NCI-H1092 (cell line): ENCODE measurements at regions not wholly inside any gene's neighbourhood (a gene's known extent, or its start where the extent isn't known, plus 50 kb on each side); places are given as distances from the start of the nearest gene placed in this dataset.
"Not testable (repeated sequence)": the region's sequence is repeated elsewhere in the genome, so short reads cannot be mapped to it uniquely, and the experiment has no call there.

Experiments
- DNase-seq: peaks from one replicate; lab custom pipeline; 2025; lab: John Stamatoyannopoulos, UW

DNA sequence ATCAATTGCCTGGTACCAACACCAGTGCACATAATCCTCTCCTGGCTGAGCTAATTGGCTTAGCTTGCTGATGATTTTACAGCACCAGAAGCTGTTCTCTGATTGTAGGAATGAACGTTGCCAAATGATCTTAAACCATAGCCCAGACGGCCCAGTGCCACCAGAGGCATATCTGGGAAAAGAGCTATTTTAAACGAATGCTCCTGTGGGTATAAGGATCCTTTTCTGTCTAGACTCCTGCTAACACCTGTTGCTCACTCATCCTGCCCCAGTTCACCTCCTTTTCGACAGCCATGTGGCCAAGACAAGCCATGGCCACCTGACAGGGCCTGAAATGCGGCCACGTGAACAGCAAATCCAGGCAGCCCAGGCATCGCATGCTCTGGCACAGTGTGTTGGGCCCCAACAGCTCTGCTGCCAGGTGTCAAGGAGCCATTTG, 289.9 kb upstream of the SLC30A5 start:
- DNase-seq = no peak

DNA sequence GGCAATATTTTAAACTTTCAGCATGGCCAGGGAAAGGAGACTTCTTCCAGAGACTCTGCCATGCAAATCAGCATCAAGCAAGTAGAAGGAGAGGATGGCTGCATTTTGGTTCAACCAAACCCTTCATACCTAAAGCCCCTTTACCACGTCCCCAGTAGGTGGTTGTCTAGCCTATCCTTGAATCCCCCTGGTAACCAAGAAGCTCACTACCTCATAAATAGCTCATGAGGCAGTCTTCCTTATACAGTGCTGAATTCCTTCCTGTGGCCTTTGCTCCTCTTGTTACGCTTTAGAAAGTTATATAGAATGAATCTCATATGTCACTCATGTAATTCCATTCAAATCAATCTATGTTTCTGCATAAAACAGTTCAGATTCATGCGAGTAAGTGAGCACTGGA, 289.5 kb upstream of the SLC30A5 start:
- DNase-seq = no peak

DNA sequence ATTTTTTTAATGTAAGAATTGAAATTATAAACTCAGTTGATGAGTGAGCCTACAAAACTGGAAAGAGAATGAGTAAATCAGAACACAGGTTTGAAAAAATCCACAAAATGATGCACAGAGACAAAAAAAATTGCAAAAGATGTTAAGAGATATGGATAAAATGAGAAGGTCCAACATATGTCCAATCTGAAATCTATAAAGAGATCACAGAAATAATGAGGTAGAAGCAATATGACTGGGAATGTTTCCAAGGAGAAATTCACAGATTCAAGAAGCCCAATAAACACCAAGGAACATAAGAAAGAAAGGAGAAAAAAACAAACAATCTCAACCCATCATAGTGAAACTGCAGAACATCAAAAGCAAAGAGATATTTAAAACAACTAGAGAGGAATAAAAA, 288.4 kb upstream of the SLC30A5 start:
- DNase-seq = no peak

DNA sequence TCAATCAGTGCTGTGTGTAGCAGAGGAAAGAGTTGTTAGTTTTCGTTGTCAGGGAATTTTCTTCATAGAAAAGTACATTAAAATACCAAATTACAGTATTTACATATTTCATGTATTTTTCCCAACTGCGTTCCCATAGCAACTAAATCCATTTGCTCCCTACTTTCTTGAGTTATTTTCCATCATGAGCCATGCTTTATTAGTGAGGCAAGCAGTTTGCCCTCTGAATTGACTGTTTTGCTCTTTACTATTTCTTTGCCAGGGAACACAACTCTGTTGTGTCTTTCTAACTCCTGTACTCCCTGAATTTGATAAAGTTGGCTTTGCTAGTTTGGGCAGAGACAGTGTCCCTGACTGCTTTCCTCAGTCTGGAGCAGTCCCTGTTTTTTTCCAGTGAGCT, 276.2 kb upstream of the SLC30A5 start:
- no peak for DNase-seq

DNA sequence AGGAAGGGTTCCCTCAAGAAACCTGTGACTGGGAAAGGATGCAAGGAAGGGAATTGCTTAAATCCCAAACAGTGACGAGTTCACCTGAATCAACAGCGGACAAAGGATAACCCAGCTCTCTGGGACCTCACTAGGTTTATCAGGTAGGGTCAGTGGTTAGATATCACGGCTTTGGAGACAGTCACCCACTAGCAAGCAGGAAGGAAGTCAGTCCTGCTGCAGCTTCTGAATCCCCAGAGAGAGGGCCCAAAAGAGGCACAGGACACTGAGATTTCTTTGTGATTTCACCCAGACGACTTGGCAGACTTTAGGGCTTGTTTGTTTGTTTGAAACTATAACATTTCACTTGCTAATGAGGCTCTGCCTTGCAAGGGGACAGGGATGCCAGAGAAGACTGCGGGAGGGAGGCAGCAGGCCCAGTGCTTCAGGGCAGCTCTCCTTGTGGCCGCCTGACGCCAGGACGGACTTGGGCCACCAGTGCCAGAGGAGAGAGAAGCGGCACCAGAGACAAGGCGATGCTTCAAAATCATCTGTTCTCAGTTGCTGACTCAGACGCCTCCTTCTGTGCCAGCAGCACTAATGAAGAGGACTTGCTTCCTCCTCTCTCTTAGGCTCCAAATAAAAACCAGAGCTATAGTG, 275.6 kb upstream of the SLC30A5 start:
- DNase-seq = no peak

DNA sequence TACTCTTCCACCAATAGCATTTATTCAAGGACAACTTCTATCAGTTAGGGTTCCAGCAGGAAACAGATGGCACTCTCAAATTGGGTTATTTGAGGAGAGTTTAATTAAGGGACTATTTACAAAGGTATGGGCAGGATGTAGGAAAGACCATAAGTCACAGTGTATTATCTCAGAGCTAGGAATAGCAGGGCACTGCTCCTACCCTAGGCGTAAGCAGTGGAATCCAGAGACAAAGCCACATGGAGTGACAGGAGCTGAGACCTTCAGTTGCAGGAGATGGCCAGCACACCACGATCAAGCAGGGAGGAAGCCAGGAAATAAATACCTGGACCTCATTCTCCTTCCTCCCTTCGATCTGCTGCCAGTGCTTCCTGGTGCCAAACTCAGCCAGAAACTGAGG, 274.9 kb upstream of the SLC30A5 start:
- DNase-seq = no peak

DNA sequence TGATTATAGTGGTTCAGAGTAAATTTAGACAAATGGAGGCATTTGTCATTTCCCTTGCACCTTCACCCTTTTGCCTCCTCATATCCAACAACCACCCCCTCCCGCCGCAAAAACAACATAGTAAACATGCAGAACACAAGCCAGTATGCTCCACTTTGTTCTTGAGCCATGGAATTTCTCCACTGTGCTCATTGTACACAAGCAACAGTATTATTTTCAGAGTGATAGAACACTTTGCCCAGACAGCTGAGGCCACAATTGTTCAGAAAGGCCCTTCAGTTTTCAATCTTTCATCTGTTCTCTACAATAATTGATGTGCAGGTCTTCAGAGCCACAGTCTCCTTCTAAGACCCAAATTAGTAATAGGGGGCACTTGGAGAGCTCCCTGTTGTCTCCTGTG, 272.8 kb upstream of the SLC30A5 start:
- DNase-seq = no peak

DNA sequence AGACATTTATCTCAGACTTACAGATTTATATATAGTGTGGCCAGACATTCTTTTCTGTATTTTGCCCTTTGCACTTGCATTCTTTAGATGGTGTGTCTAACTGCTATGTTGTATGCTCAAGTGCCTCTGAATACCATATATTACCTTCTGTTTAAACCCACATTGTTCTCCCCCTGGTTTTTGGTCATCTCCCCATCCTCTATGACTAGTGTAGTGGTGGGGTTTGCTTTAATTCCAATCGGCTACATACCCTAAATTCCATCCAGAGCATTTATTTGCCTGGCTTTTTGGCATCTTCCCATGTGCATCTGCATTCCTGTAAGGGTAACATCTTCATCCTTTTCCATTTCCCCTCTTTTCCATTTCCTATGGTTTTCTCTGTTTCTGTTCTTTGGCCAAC, 271.0 kb upstream of the SLC30A5 start:
- no peak for DNase-seq

DNA sequence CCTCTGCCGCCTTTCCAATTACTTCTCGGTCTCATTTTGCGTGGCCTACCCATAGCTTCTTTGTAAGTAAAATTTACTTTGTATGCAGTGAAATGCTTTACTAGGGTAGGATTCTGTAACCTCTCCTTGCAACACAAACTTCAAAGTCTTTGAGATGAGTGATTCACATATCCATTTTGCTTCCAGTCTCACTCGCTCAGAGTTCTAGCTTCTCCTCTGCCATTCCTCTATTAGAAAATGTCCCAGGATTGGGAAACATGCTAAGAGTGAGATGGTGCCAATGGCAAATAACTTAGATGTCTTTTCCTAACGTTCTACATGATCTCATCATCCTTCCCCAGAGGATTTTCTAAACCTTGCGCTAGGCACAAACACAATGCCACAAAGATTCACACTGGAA, 270.5 kb upstream of the SLC30A5 start:
- DNase-seq = no peak

DNA sequence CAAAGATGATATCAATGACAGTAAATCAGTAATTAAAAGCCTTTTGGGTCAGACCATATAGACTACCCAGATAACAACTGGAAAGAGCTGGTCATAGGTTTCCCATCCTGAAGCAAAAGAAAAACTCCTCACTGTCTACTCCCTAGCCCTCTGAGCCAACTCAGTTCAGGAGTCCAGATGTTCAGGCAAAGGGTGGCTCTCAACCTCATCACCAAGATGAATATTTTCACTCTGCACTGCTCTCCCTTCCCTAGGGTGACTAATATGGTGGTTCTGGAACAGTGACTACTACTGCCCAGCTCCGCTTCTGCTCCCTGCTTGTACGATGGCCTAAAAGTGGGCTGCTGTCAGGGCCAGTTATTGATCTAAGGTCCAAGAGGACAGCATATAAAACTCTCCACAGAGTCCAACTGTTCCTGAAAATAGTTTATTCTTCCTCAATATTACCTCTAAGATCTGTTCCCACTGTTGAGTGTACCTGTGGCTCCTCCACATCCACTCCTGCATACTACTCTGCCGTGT, 263.4 kb upstream of the SLC30A5 start:
- no peak for DNase-seq

DNA sequence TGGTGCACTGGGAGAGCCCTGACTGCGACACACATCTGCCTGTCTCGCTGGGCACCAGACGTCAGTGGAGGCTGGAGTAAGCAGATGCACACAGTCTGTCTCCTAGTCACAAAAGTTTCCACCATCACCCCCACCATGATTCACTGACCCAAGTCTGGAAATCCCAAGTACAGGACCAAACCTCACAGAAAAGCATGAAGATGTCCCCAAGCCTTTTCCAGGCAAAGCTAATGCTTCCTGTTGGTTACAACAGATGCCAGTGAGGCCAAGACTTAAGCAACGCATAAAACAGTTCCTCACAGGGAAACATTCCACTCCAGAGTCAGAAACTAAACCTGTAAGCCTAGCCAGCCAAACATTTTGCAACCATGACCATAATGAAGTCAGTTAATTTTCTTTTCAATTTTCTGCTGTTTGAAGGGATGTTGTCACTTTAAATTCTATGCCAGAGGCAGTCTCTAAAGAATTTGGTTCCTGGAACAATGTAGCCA, 259.3 kb upstream of the SLC30A5 start:
- no peak for DNase-seq

DNA sequence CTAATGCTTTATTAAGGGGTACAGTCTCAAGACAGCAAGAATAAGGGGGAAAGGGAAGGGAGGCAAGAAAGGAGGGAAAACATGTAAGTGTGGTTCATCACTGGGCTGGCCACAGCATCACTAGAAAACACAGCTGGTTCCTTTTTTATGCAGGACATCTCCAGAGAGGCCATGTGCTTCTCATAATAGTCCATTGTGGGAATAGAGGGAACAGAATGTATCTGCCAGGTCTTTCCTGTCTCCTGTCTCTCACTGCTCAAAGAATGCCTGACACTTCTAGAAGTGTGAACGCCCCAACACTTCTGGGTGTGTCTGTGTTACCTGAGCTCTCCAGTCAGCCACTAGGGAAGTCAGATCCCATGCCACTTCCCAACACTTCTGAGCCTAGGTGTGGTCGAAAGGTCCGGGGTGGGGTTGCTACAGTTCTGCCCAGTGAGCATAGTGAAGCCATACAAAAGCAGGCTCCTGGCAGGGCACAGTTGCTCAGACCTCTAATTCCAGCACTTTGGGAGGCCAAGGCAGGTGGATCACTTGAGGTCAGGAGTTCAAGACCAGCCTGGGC, 255.6 kb upstream of the SLC30A5 start:
- no peak for DNase-seq

DNA sequence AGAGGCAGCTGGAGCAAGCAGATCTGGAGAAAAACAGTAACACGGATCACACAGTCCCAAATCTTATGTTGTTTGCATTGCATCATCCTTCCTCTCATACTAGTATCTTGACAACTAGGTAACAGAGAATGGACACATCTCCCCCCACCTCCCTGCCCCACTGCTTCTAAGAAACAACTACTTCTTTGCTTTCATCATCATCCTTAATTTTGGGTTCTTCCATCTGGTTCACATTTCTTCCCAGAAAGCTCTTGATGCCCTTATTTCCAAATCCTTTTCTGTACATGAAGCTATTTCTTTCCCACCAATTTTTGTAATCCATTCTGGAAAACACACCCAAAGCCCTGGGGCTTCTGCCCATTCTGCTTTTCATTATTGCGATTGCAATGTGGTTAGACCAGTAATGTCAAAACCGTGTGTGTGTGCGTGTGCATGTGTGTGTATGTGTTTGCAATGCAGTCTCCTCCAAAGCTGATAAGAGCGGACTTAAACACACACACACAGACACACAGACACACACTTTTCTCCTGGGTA, 254.7 kb upstream of the SLC30A5 start:
- DNase-seq = no peak

DNA sequence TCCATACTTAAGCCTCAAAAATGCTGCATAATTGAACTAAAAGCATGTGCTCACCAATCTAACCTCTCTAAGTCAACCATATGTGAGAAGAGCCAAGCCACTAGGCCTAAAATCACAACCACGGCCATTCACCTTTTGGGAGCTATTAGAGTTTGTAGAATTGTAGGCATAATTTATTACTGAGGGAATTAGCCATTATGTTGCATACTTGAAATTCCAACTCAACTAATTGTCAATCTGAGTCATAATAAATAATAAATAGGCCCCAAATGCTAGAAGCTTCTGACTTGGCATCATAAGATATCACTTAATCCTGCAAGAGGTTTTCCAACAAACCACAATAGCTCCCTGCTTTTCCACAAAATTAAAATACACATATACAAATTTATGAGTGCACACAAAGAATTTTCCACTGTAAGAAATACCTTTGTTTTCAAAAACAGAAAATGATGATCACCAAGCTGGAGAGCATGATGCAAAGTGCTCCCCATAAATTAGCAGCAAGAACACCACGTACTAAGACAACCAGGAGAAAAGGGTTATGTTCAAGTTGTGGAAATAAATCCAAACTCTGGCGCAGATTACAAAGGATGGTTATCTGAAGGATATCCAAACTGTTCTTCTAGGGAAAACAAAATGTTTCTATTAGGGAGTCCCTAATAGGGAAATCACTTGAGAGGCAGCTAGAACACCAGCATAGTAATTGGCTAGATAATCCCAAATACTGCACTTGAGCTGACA, 250.0 kb upstream of the SLC30A5 start:
- DNase-seq = no peak

DNA sequence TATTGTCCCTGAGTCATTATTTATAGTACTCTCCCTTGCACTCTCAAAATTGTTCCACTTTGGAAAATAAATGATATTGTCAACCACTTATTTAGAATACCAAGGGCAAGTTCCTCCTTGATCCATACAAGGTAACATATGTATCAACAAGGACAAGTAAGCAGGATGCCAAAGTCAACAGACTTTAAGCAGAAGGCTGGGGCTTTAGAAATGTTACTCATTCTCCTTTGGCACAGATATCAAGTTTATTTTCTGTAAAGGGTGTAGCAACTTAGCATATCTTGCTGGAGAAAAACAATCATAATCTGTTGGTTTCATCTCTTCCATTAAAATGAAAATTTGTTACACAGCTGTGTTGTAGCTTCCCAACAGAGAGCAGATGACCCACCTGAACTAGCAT, 248.7 kb upstream of the SLC30A5 start:
- no peak for DNase-seq

DNA sequence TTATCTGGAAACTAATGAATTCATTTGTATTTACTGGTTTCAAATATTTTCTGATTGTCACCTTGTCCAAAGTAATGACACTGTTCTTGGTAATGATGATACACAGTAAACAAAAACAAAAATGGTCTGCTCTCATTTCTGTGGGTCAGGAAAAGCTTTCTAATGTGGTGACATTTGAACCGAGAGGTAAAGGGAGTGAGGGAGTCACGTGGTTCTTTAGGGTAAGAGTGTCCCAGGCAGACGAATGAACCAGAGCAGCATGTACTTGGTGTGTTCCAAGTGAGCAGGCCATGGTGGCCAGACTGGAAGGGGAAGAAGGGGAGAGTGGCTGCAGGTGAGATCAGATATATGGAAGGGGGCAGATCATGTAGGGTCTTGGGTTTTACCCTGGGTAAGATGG, 247.0 kb upstream of the SLC30A5 start:
- DNase-seq = no peak

DNA sequence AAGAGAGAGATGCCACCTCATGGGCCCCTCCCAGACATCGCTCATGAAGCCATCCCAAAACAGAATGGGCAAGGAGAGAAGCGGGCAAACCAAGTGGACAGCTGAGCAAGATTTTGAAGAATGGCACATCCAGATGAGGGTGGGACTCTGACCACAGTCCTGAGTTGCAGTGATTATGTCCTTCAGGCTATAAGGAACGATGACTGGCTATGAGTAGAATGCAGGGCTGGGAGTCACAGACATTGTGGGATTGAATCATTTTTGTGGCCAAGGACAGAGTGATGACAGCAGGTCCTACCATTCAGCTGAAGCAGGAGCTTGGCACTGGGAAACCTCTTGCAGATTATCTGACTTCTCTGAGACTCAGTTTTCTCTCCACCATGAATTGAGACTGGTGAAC, 245.7 kb upstream of the SLC30A5 start:
- DNase-seq = no peak

DNA sequence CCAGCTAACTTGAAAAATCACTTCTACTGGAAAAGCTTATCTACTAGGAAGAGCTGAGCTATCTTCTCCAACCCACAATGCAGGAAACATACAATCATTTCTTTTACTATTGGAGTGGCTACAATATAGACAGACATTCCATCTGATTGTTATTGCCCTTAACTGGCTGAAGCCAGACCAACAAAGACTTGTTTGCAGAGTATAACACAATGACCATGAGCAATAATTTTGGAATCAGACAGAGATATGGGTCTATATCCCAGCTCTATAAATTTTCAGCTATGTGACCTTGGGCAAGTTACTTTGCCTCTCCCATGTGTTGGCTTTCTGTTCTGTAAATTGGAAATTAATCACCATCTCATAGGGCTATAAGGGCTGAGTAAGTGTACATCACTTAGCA, 244.7 kb upstream of the SLC30A5 start:
- DNase-seq = no peak

DNA sequence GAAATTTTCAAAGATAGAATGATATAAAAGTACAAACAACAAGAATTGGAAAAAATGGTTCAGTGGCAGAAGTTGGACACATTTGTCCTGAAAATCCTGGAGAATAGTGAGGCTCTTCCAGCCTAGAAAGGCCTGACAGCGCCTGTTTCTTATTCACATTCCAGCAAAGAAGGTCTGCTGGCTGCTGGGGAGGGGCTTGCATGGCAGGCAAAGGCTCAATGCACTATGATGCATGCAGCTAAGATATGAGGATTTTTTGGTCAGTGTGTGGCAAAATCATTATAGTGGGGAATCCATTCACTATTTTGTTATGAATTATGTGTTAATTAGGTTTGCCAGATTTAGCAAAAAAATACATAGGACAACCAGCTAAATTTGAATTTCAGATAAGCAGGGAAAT, 243.9 kb upstream of the SLC30A5 start:
- DNase-seq = no peak

DNA sequence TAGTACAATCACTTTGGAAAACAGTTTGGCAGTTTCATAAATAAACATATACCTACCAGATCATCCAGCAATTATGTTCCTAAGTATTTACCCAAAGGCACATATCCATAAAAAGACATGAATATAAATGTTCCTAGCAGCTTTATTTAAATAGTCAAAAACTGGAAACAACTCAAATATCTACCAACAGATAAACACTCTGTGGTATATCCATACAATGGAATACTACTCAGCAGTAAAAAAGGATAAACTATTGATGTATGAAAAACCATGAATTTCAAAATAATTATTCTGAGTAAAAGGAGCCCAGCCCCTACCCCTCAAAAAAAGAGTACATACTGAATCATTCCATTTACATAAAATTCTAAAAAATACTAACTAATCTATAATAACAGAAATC, 232.7 kb upstream of the SLC30A5 start:
- no peak for DNase-seq

DNA sequence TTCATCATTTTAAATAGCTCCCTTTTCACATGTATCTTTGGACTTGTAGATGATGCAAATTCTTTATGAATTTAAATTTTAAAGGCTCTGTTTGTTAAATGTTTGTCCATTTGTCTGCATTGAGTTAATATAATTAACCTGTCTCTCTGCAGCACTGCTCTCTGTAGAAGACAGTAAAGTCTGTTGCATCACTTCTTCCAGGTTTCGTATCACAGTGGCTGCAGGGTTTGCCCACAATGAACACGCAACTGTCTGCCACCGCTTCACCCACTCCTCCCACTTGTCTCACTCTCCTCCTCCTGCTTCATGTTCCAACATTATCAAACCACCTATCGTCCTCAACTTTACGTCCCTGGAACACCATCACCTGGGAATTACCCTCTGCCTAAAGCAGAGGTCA, 231.3 kb upstream of the SLC30A5 start:
- no peak for DNase-seq

DNA sequence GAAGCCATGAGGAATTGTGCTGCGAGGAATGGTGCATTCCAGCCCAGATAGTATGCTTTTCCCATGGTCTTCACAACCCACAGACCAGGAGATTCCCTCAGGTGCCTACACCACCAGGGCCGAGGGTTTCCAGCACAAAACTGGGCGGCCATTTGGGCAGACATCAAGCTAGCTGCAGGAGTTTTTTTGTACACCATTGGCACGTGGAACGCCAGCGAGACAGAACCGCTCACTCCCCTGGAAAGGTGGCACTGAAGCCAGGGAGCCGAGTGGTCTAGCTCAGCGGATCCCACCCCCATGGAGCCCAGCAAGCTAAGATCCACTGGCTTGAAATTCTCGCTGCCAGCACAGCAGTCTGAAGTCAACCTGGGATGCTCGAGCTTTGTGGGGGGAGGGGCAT, 228.6 kb upstream of the SLC30A5 start:
- not testable (repeated sequence) for DNase-seq
